Fibroblast of the aortic adventitia (primary cell): ENCODE measurements at regions not wholly inside any gene's neighbourhood (a gene's known extent, or its start where the extent isn't known, plus 50 kb on each side); places are given as distances from the start of the nearest gene placed in this dataset.

ENCODE experiments used
- DNase-seq: peaks from one replicate; pipeline ENCODE4 v3.0.0-alpha.2; 2010; ENCODE audit warnings: low read depth
- H3K4me3 ChIP-seq: 2 replicates; pipeline ENCODE4 v1.5.1; 2011; ENCODE audit warnings: low read depth, mild to moderate bottlenecking, control low read depth, low read length, moderate library complexity
- TF ChIP-seq, protein P1 (sequence below): IDR thresholded peaks from 2 replicates; pipeline ENCODE4 v1.5.1; 2011; ENCODE audit warnings: mild to moderate bottlenecking, low read length, control low read depth, inconsistent platforms; ENCODE audit not compliant: insufficient read depth

DNA sequence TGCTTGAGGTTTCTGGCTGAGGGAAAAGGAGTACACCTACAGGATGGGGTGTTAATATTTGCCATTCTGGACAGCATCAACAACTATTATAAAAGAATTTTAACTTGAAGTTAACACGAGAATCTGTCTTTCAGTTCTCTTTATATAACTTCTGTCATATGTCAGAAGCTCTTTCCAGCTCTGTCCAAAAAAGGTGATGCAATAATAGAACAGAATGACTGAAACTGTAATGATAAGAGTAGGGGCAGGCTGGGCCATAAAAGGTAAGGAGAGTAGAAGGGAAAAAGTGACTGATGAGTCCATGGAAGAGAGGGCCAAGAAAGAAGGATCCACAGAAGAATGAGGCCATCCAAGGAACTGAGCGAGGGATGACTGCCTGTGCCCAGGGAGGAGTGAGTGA is 966.7 kb upstream of the FBXO33 start:
- DNase-seq: no peak
- TF ChIP-seq, protein P1, sequence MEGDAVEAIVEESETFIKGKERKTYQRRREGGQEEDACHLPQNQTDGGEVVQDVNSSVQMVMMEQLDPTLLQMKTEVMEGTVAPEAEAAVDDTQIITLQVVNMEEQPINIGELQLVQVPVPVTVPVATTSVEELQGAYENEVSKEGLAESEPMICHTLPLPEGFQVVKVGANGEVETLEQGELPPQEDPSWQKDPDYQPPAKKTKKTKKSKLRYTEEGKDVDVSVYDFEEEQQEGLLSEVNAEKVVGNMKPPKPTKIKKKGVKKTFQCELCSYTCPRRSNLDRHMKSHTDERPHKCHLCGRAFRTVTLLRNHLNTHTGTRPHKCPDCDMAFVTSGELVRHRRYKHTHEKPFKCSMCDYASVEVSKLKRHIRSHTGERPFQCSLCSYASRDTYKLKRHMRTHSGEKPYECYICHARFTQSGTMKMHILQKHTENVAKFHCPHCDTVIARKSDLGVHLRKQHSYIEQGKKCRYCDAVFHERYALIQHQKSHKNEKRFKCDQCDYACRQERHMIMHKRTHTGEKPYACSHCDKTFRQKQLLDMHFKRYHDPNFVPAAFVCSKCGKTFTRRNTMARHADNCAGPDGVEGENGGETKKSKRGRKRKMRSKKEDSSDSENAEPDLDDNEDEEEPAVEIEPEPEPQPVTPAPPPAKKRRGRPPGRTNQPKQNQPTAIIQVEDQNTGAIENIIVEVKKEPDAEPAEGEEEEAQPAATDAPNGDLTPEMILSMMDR: no peak
- no peak overlapping the region for H3K4me3 ChIP-seq

DNA sequence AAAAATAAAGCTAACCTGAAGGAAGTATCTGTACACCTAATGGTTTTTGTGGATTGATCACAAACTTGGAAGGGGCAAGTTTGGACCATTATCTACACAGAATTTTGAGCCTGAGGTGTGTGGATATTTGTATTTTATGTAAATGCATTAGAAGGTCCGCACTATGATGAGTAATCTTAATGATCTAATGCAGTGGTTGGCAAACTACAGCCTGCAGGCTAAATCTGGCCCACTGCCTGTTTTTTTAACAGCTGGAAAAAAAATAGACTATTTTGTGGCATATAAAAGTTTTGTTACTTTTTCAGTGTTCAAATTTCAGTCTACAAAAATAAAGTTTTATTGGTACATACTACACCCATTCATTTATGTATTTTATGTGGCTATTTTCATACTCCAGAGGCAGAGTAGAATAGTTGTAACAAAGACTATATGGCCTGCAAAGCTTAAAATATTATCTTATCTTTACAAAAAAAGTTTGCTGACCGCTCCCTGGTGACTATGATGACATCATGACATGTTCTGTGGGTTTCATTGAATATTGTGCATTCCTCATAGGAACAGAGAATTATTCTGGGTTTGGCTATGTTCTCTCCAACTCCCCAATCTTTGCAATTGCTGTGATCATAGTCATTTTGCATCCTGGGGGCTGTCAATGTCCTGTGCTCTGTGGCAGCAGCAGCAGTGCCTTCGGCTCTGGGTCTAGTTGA is 962.6 kb upstream of the FBXO33 start:
- TF ChIP-seq, protein P1: no peak
- H3K4me3 ChIP-seq: no peak overlapping the region
- no peak for DNase-seq

DNA sequence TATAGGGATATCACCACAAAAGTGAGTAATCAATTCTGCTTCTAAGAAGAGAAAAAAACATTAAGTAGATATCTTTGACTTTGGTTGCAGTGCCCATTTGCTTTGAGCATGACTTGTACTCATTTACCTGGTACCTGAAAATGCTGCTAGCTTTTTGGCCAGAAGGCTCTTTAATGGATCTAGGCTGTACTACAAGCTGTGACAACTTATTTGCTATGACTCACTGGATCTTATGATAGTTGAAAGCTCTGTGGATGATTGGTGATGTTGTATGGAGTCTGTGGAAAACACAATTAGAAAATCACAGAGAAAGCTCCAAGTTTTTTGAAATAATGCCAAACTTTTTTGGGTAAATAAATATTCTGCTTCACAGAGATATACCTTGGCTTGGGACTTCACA is 960.9 kb upstream of the FBXO33 start:
- DNase-seq: no peak
- TF ChIP-seq, protein P1: no peak
- no peak overlapping the region for H3K4me3 ChIP-seq

DNA sequence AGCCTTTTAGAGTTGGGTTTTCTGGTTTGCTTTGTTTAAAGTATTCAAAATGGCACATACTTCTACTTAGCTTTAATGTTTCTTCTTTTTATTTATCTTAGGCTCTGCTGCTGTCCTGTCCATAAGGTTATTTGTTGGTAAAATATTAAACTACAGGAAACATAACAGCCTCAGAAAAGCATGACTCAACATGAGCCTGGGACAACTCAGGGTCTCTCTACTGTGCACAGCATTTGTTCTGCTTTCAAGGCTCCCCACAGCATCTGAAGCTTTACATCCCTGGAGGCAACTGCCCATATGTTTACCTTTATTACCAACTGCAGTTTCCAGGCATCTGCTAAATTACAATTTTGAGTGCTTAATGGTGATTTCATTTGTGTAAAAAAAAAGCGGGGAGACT is 954.2 kb upstream of the FBXO33 start:
- TF ChIP-seq, protein P1: no peak

DNA sequence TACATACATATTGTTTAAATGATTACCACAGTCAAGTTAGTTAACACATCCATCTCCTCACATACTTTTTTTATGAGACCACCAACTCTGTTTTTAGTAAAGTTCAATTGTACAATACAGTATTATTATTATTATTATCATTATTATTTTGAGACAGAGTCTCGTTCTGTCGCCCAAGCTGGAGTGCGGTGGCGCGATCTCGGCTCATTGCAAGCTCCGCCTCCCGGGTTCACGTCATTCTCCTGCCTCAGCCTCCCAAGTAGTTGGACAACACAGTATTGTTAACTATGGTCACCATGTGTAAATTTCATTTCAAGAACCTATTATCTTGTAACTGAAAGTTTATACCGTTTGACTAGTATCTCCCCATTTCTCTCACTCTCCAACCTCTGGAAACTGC is 942.0 kb upstream of the FBXO33 start:
- H3K4me3 ChIP-seq: no peak overlapping the region
- TF ChIP-seq, protein P1: no peak
- no peak for DNase-seq

More for the DNA sequence above, 954.2 kb upstream of the FBXO33 start:
- DNase-seq: no peak
- no peak overlapping the region for H3K4me3 ChIP-seq

DNA sequence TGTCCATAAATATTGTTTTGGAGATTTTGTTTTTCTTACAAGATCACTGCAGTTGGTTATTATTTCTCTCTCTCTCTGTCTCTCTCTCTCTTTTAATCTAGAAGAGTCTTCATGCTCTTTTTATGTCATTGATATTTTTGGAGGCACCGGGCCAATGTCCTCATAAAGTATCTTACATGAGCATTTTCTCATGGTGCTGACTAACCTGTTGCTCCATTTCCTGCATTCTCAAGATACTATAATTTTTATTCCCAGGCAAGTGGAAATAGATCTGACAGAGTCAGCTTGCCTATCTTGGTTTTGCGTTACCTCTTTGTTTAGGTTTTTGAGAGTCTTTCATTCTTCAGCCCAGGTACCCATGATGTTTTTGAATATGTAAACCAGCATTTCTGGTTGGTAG is 938.8 kb upstream of the FBXO33 start:
- no peak for DNase-seq
- TF ChIP-seq, protein P1: no peak
- no peak overlapping the region for H3K4me3 ChIP-seq

DNA sequence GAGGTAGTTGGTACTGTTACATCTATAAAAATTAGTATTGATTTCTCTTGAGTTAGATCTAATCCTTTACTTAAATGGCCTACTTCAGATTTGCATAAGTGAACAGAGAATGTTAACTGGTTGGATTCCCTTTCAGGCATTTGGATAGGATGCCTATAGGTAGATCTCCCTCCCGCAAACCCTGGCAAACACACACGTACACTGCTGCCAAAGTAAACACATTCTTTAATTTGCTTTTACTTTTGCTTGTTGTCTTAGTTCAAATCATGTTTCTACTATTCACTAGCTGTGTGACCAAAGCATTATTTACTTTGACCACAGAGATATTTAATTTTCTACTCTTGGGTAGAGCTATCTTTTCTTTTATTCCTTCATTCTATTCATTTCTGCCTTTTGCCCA is 936.1 kb upstream of the FBXO33 start:
- no peak overlapping the region for H3K4me3 ChIP-seq
- TF ChIP-seq, protein P1: no peak
- DNase-seq: no peak
